Activated naive CD8-positive, alpha-beta T cell treated with anti-CD3 and anti-CD28 coated beads, Interleukin-2, amount 10 ng/mL, durations not matched to agents 7 days and 5 days (primary cell): ENCODE measurements at regions not wholly inside any gene's neighbourhood (a gene's known extent, or its start where the extent isn't known, plus 50 kb on each side); places are given as distances from the start of the nearest gene placed in this dataset.
"Not testable (repeated sequence)": the region's sequence is repeated elsewhere in the genome, so short reads cannot be mapped to it uniquely, and the experiment has no call there.

Experiments used
- ATAC-seq: fragments of 150-1000 bp; cut with Tn5 transposase; one replicate; pipeline ENCODE4 v1.10.0; 2021; ENCODE audit warnings: low read depth, moderate library complexity
- POLR2A ChIA-PET: fragments of 350-600 bp; sonication (Branson Sonifier 250); formaldehyde crosslinking; loops from one replicate; lab custom pipeline; 2021; ENCODE audit warnings: antibody characterized with exemption; lab: Charles Lee
- DNase-seq: peaks from one replicate; pipeline ENCODE4 v3.0.0; 2021
- H3K27ac Mint-ChIP-seq: one replicate; pipeline ENCODE4 v1.8.0; 2022; ENCODE audit warnings: mild to moderate bottlenecking, mixed read lengths
- H3K27me3 Mint-ChIP-seq: one replicate; pipeline ENCODE4 v1.8.0; 2022; ENCODE audit warnings: mild to moderate bottlenecking, moderate library complexity, mixed read lengths
- H3K36me3 Mint-ChIP-seq: one replicate; pipeline ENCODE4 v1.8.0; 2021; ENCODE audit warnings: mild to moderate bottlenecking, mixed read lengths
- H3K4me1 Mint-ChIP-seq: one replicate; pipeline ENCODE4 v1.8.0; 2021; ENCODE audit warnings: mixed read lengths
- H3K4me3 Mint-ChIP-seq: one replicate; pipeline ENCODE4 v1.8.0; 2022; ENCODE audit warnings: mild to moderate bottlenecking, moderate library complexity, mixed read lengths
- H3K9me3 Mint-ChIP-seq: one replicate; pipeline ENCODE4 v1.8.0; 2021; ENCODE audit warnings: mixed read lengths

DNA sequence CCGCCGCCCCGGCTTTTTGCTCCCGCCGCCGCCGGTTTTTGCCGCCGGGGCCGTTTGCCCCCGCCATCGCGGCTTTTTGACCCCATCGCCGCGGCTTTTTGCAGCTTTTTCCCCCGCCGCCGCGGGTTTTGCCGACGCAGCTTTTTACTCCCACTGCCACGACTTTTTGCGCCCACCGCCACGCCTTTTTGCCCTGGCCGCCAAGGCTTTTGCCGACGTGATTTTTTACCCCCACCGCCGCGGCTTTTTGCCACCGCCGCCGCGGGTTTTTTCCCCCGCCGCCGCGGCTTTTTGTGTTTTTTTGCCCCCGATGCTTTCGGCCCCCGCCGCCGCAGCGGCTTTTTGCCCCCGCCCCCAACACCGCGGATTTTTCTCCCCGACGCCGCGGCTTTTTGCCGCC lies 5001.9 kb upstream of the OR11H1 start:
- H3K4me3 Mint-ChIP-seq, H3K36me3 Mint-ChIP-seq, H3K27ac Mint-ChIP-seq, DNase-seq, H3K9me3 Mint-ChIP-seq, ATAC-seq, H3K4me1 Mint-ChIP-seq, H3K27me3 Mint-ChIP-seq, POLR2A ChIA-PET: not testable (repeated sequence)

DNA sequence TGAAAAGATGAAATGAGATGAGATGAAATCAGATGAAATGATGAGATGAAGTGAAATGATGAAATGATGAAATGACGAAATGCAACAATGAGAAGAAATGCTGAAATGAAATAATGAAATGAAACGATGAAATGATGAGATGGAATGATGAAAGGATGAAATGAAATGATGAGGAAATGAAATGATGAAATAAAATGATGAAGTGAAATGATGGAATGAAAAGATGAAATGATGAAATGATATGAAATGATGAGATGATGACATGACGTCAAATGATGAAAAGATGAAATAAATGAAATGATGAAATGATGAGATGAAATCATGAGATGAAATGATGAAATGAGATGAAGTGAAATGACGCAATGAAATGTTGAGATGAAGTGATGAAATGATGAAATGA lies 4996.9 kb upstream of the OR11H1 start:
- H3K27me3 Mint-ChIP-seq, ATAC-seq, POLR2A ChIA-PET, H3K27ac Mint-ChIP-seq, H3K4me1 Mint-ChIP-seq, H3K36me3 Mint-ChIP-seq, DNase-seq, H3K4me3 Mint-ChIP-seq, H3K9me3 Mint-ChIP-seq: not testable (repeated sequence)

DNA sequence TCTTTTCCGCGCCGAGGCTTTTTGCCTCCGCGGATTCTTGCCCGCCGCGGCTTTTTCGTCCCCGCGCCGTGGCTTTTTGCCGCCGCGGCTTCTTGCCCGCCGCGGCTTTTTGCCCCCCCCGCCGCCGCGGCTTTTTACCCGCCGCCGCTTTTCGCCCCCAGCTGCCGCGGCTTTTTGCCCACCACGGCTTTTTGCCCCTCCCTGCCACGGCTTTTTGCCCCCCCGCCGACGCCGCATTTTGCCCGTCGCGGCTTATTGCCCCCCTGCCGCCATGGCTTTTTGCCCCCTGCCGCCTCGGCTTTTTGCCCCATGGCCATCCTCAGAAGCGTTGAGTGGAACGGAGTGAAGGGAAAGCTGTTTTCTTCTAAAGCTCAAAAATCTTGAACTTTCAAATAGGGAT lies 4955.5 kb upstream of the OR11H1 start:
- H3K4me3 Mint-ChIP-seq, ATAC-seq, H3K36me3 Mint-ChIP-seq, POLR2A ChIA-PET, DNase-seq, H3K4me1 Mint-ChIP-seq, H3K9me3 Mint-ChIP-seq, H3K27ac Mint-ChIP-seq, H3K27me3 Mint-ChIP-seq: not testable (repeated sequence)

- H3K9me3 Mint-ChIP-seq, ATAC-seq, H3K4me1 Mint-ChIP-seq, H3K36me3 Mint-ChIP-seq, H3K27me3 Mint-ChIP-seq, H3K27ac Mint-ChIP-seq, H3K4me3 Mint-ChIP-seq, DNase-seq, POLR2A ChIA-PET: not testable (repeated sequence)
Observed at GRCh38 chr22:10601071-10601470, 4926.9 kb upstream of the OR11H1 start.

DNA sequence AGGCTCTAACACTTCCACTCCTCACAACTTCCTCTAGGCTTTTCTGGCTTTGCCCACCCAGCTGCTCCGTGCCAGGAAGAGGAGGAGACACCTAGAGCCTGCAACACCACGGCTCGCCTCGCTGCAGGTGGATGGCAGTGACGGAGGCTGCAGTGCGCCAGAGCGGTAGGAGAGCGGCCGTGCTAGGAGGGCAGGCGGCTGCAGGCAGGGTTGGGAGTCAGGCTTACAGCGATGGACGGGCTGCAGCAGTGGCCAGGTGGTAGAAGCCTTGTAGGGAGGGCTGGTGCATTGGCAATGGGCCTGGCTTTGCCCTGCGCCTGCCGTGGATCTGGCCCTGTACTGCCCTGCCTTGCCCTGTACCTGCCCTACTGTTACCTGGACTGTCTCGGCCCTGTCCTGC lies 4896.0 kb upstream of the OR11H1 start:
- POLR2A ChIA-PET, DNase-seq, H3K27me3 Mint-ChIP-seq, ATAC-seq, H3K36me3 Mint-ChIP-seq, H3K9me3 Mint-ChIP-seq, H3K27ac Mint-ChIP-seq, H3K4me1 Mint-ChIP-seq, H3K4me3 Mint-ChIP-seq: not testable (repeated sequence)

GRCh38 chr22:10635341-10635740 lies 4892.7 kb upstream of the OR11H1 start:
- DNase-seq, H3K27me3 Mint-ChIP-seq, ATAC-seq, H3K36me3 Mint-ChIP-seq, POLR2A ChIA-PET, H3K27ac Mint-ChIP-seq, H3K9me3 Mint-ChIP-seq, H3K4me1 Mint-ChIP-seq, H3K4me3 Mint-ChIP-seq: not testable (repeated sequence)

- DNase-seq, POLR2A ChIA-PET, H3K36me3 Mint-ChIP-seq, H3K27me3 Mint-ChIP-seq, H3K4me3 Mint-ChIP-seq, ATAC-seq, H3K4me1 Mint-ChIP-seq, H3K27ac Mint-ChIP-seq, H3K9me3 Mint-ChIP-seq: not testable (repeated sequence)
Observed at GRCh38 chr22:10662818-10663217, 4865.2 kb upstream of the OR11H1 start.

- H3K27me3 Mint-ChIP-seq, H3K4me3 Mint-ChIP-seq, ATAC-seq, H3K9me3 Mint-ChIP-seq, H3K36me3 Mint-ChIP-seq, H3K4me1 Mint-ChIP-seq, H3K27ac Mint-ChIP-seq, DNase-seq, POLR2A ChIA-PET: not testable (repeated sequence)
Observed at GRCh38 chr22:10673065-10673464, 4854.9 kb upstream of the OR11H1 start.

DNA sequence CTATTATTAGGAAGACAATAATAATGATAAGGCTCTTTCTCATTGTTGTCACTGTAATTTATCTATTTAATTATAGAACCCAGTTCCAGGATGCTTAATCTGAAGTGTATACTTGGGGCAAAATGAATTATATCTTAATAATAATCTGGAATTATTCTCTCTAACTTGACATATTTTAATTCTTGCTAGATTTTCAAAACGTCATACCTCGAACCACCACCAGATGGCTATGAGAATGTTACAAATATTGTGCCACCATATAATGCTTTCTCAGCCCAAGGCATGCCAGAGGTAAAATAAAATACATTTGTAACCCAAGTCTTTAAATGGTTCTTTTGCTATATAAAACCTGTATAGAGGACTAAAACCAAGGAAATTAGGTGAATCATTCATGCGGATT lies 4849.3 kb upstream of the OR11H1 start:
- POLR2A ChIA-PET, H3K36me3 Mint-ChIP-seq, ATAC-seq, H3K4me1 Mint-ChIP-seq, DNase-seq, H3K4me3 Mint-ChIP-seq, H3K27ac Mint-ChIP-seq, H3K27me3 Mint-ChIP-seq, H3K9me3 Mint-ChIP-seq: not testable (repeated sequence)

- ATAC-seq, H3K36me3 Mint-ChIP-seq, POLR2A ChIA-PET, H3K4me3 Mint-ChIP-seq, DNase-seq, H3K4me1 Mint-ChIP-seq, H3K27ac Mint-ChIP-seq, H3K27me3 Mint-ChIP-seq, H3K9me3 Mint-ChIP-seq: not testable (repeated sequence)
Observed at GRCh38 chr22:10685436-10685835, 4842.6 kb upstream of the OR11H1 start.

DNA sequence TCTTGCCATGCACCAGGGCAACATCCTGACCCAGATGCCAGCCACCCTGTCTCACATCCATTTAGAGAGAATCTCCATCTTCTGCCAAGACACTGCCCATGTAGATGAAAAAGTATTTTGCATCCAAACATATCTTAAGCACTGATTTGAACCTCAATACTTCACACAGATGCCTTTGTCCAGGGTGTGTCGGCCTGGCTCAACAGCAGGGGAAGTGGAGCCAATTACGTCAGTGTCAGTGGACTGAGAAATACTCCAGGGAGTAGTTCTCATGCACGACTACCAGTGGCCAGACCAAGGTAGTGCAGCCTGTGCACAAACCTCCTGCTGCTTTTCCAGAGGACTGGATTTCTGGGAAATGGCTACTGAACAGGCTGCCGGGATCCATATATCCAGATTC lies 4840.7 kb upstream of the OR11H1 start:
- H3K27me3 Mint-ChIP-seq, H3K9me3 Mint-ChIP-seq, DNase-seq, H3K4me1 Mint-ChIP-seq, H3K27ac Mint-ChIP-seq, H3K4me3 Mint-ChIP-seq, H3K36me3 Mint-ChIP-seq, ATAC-seq, POLR2A ChIA-PET: not testable (repeated sequence)

DNA sequence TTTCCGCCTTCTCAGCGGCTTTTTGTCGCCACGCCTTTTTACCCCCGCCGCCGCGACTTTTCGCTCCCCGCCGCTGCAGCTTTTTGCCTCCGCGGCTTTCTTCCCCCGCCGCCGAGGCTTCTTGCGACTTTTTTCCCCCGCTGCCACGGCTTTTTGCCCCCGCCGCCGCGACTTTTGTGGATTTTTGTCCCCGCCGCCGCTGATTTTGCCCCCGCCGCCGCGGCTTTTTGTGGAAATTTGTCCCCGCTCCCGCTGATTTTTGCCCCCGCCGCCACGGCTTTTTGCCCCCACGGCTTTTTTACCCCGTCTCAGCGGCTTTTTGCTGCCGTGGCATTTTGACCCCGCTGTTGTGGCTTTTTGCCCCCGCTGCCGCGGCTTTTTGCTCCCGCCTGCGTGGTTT lies 4829.2 kb upstream of the OR11H1 start:
- H3K27ac Mint-ChIP-seq, H3K27me3 Mint-ChIP-seq, H3K4me1 Mint-ChIP-seq, H3K36me3 Mint-ChIP-seq, POLR2A ChIA-PET, ATAC-seq, H3K9me3 Mint-ChIP-seq, H3K4me3 Mint-ChIP-seq, DNase-seq: not testable (repeated sequence)

- POLR2A ChIA-PET, ATAC-seq, H3K4me1 Mint-ChIP-seq, H3K36me3 Mint-ChIP-seq, H3K4me3 Mint-ChIP-seq, H3K27me3 Mint-ChIP-seq, H3K9me3 Mint-ChIP-seq, H3K27ac Mint-ChIP-seq, DNase-seq: not testable (repeated sequence)
Observed at GRCh38 chr22:10699301-10700097, 4828.5 kb upstream of the OR11H1 start.

- H3K4me1 Mint-ChIP-seq, H3K27ac Mint-ChIP-seq, H3K36me3 Mint-ChIP-seq, H3K27me3 Mint-ChIP-seq, DNase-seq, ATAC-seq, H3K4me3 Mint-ChIP-seq, POLR2A ChIA-PET: not testable (repeated sequence)
- H3K9me3 Mint-ChIP-seq, result peaks cover 11% of the 10 kb centered on the region
Observed at GRCh38 chr22:10708175-10708574, 4819.8 kb upstream of the OR11H1 start.
